ENCODE measurements at regions not wholly inside any gene's neighbourhood (a gene's known extent, or its start where the extent isn't known, plus 50 kb on each side); places are given as distances from the start of the nearest gene placed in this dataset.

- Histone ChIP-seq H3K4me3 (ENCODE audit: control extremely low read depth in 1 of 5, extremely low read depth in 1 of 5, insufficient read depth in 1 of 5, low read depth in 2 of 5, low read length in 4 of 5) (no peak overlapping the region), H3K27ac (ENCODE audit: low read length in 2 of 2) (no peak overlapping the region), H4K20me1 (ENCODE audit: control insufficient read depth, insufficient read depth, low read length, poor library complexity, severe bottlenecking) (no peaks in the 10 kb centered on the region), H3K36me3 (replicated peaks in 1 of 2; ENCODE audit: control extremely low read depth in 1 of 2, control insufficient read depth in 1 of 2, extremely low read depth in 1 of 2, insufficient read depth in 2 of 2, low read length in 1 of 2) (no peaks in the 10 kb centered on the region), H3K9me3 (ENCODE audit: control extremely low read depth in 1 of 3, control insufficient read depth in 2 of 3, insufficient read depth in 1 of 3, low read length in 2 of 3) (peaks cover 2 to 15% (median 6%) of the 10 kb centered on the region in 3 donors), H3K79me2 (ENCODE audit: control insufficient read depth, insufficient read depth, low read length) (no peaks in the 10 kb centered on the region), H3K27me3 (replicated peaks in 1 of 4; ENCODE audit: control extremely low read depth in 1 of 4, control insufficient read depth in 3 of 4, insufficient read depth in 4 of 4, low read length in 3 of 4) (no peaks in the 10 kb centered on the region), H3K9ac (ENCODE audit: low read length) (no peak overlapping the region), H3K4me1 (ENCODE audit: control insufficient read depth in 2 of 2, insufficient read depth in 2 of 2, low read length in 2 of 2) (no peaks in the 10 kb centered on the region), H2AFZ (ENCODE audit: insufficient read depth, low read depth, low read length, poor library complexity, severe bottlenecking) (no peak overlapping the region), H3K4me2 (replicated peaks; ENCODE audit: low read depth, low read length, poor library complexity, severe bottlenecking) (no peak overlapping the region)
- TF ChIP-seq CTCF (IDR thresholded peaks at IDR 0.05), result no peak
- no peak for TF ChIP-seq EZH2 (IDR thresholded peaks at IDR 0.05; ENCODE audit: borderline replicate concordance, insufficient read depth, low read depth, low read length, poor library complexity, severe bottlenecking)
- Mint-ChIP-seq H3K4me3 (no peak overlapping the region), H3K4me1 (no peaks in the 10 kb centered on the region), H3K27me3 (no peaks in the 10 kb centered on the region), H3K9me3 (ENCODE audit: insufficient read depth) (no peaks in the 10 kb centered on the region), H3K27ac (no peak overlapping the region)
- ChIA-PET POLR2A (no interaction called here), CTCF (no interaction called here)
- ATAC-seq (ENCODE audit: low read depth), result no peak
- no peak for DNase-seq
- no CpG with 5 or more reads among the region's 3 CpGs for WGBS (ENCODE audit: insufficient coverage)
- intact Hi-C loops (cut with micrococcal nuclease), result loop anchor here (10.0 kb wide), 1 partner anchor 46 kb away; no protein-coding TSS in a partner anchor
Observed at GRCh38 chr3:177308911-177309310, 111.6 kb upstream of the TBL1XR1 start.

- intact Hi-C loops (cut with micrococcal nuclease), result no loop called here
- peaks cover 7 to 12% of the 10 kb centered on the region in 2 donors for H3K4me1 ChIP-seq (ENCODE audit: control insufficient read depth in 2 of 2, insufficient read depth in 2 of 2, low read length in 2 of 2)
- WGBS (ENCODE audit: insufficient coverage), result 93% methylated on average over 5 of the region's 5 CpGs
- POLR2A ChIA-PET, result no interaction called here
- no peaks in the 10 kb centered on the region for H3K27me3 ChIP-seq (replicated peaks in 1 of 4; ENCODE audit: control extremely low read depth in 1 of 4, control insufficient read depth in 3 of 4, insufficient read depth in 4 of 4, low read length in 3 of 4)
- no peak overlapping the region for H3K4me3 Mint-ChIP-seq
- no peak for ATAC-seq (ENCODE audit: low read depth)
- no peaks in the 10 kb centered on the region for H3K36me3 ChIP-seq (replicated peaks in 1 of 2; ENCODE audit: control extremely low read depth in 1 of 2, control insufficient read depth in 1 of 2, extremely low read depth in 1 of 2, insufficient read depth in 2 of 2, low read length in 1 of 2)
- peaks cover 6% of the 10 kb centered on the region for H3K4me1 Mint-ChIP-seq
- no peak overlapping the region for H3K4me2 ChIP-seq (replicated peaks; ENCODE audit: low read depth, low read length, poor library complexity, severe bottlenecking)
- no peak overlapping the region for H3K27ac ChIP-seq (ENCODE audit: low read length in 2 of 2)
- CTCF ChIA-PET, result no interaction called here
- H3K9me3 ChIP-seq (ENCODE audit: control extremely low read depth in 1 of 3, control insufficient read depth in 2 of 3, insufficient read depth in 1 of 3, low read length in 2 of 3), result peaks cover 2 to 15% (median 6%) of the 10 kb centered on the region in 3 donors
- H3K4me3 ChIP-seq (ENCODE audit: control extremely low read depth in 1 of 5, extremely low read depth in 1 of 5, insufficient read depth in 1 of 5, low read depth in 2 of 5, low read length in 4 of 5), result no peak overlapping the region
- no peaks in the 10 kb centered on the region for H4K20me1 ChIP-seq (ENCODE audit: control insufficient read depth, insufficient read depth, low read length, poor library complexity, severe bottlenecking)
- H3K79me2 ChIP-seq (ENCODE audit: control insufficient read depth, insufficient read depth, low read length), result no peaks in the 10 kb centered on the region
- H3K9ac ChIP-seq (ENCODE audit: low read length), result no peak overlapping the region
- TF ChIP-seq EZH2 (IDR thresholded peaks at IDR 0.05; ENCODE audit: borderline replicate concordance, insufficient read depth, low read depth, low read length, poor library complexity, severe bottlenecking), result no peak
- TF ChIP-seq CTCF (IDR thresholded peaks at IDR 0.05), result no peak
- H3K27ac Mint-ChIP-seq, result no peak overlapping the region
- DNase-seq, result no peak
- H3K9me3 Mint-ChIP-seq (ENCODE audit: insufficient read depth), result no peaks in the 10 kb centered on the region
- no peaks in the 10 kb centered on the region for H3K27me3 Mint-ChIP-seq
- H2AFZ ChIP-seq (ENCODE audit: insufficient read depth, low read depth, low read length, poor library complexity, severe bottlenecking), result no peak overlapping the region
Observed at GRCh38 chr3:177312491-177312890, 115.2 kb upstream of the TBL1XR1 start.
